ENCODE measurements at regions not wholly inside any gene's neighbourhood (a gene's known extent, or its start where the extent isn't known, plus 50 kb on each side); places are given as distances from the start of the nearest gene placed in this dataset.

DNA sequence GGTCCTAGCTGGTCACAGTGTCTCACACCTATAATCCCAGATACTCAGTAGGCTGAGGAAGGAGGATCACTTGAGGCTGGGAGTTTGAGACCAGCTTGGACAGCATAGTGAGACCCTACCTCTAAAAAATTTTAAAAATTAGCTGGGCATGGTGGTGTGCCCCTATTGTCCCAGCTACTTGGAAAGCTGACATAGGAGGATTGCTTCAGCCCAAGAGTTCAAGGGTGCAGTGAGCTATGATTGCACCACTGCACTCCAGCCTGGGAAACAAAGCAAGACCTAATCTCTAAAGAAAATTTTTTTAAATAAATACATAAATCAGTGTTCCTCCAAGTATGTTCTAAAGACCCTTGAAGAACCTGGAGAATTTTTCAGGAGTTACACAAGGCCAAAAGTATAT, 50.6 kb upstream of the GNAO1 start:
- no peak for DNase-seq

DNA sequence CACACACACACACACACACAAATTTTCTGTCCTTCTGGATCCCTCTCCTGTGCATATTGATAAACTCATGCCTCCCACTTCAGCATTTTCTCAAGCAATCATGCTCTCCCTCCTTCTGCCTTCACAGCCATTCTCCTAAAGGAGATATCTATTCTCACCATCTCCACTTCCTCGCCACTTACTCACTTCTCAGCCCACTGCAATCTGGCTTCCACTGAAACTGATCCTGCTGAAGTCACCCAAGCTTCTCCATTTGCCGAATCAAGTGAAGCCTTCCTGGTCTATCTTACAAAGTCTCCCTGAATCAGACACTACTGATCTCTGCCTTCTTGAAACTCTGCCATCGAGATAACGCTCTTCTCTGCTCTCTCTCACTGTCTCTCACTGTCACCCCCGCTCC, 54.0 kb upstream of the GNAO1 start:
- no peak for DNase-seq

DNA sequence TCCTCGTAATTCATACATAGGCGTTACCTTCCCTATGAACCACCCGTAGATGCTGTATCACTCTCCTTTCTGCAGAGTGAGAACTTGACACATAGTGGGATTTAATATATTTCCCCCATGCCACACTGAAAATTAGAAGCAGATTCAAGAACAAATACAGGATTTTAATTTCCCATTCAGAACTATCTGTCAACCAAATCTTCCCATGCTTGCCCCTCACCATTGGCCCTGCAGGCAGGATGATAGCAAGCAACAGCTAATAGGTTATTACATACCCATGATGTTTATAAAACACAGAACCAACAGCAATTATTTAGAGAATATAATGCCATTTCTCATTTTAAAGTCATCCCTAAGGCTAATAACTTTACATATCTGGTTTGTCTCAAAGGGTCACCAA, 55.0 kb upstream of the GNAO1 start:
- no peak for DNase-seq

DNA sequence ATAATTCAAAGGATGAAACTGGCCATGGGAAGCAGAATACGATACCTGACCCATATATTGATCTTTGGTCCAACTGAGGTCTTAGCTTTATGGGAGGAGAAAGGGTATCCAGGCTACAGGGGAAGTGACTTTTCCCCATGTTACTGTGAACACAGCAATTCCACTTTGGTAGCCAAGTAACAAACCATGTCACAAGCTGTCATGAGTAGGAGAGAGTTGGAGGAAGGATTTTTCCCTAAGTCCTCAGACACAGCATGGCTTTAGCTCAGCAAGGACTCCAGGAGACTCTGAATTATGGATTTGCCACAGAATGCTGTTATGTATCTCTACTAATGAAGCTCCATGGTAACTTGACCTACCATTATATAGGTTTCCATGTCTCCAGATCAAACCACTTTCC, 56.5 kb upstream of the GNAO1 start:
- DNase-seq = no peak

DNA sequence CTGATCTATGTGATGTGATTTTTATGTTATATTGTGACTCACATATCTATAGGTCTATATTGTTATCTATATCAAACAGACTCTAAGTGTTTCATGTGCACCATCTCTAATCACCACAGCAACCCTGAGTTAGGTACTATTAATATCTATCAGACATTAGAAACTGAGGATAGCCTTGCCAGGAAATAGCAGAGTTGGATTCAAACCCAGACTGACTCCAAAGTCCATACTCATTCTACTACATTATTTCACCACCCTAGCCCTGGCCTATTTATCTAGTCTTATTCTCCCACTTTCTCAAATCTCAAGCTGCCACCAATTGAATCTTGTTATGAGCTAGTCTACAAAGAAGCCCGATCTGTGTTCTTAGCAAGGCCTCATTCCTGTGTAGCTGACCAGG, 65.4 kb upstream of the GNAO1 start:
- DNase-seq = no peak

DNA sequence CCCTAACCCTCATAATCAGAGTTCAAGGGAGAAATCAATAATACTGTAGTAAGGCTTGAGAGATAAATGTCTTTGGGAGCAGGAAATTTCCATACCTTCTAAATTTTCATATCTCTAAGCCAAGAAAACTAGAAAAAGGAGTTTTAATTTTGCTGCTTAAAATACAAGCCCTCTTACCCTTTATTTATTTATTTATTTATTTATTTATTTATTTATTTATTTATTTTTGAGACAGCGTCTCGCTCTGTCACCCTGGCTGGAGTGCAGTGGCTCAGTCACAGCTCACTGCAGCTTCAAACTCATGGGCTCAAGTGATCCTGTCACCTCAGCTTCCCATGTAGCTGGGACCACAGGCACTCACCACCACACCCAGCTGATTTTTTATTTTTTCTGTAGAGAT, 69.0 kb upstream of the GNAO1 start:
- DNase-seq = no peak

DNA sequence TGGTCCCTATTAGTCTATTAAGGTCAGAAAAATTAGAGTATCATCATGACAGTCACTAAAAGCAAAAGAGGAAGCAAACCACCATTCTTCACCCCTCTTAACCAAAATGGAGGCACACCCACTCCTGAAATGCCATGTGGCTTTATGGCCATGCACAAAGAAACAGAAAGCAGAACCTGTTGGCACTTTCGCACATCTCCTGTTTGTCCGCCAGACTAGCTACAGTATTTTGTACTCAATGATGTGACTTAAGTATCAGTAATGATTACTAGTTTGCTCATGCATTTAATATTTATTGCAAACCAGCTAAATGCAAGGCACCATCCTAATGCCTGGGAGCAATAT, 70.2 kb upstream of the GNAO1 start:
- peak; percentile 13 for DNase-seq

DNA sequence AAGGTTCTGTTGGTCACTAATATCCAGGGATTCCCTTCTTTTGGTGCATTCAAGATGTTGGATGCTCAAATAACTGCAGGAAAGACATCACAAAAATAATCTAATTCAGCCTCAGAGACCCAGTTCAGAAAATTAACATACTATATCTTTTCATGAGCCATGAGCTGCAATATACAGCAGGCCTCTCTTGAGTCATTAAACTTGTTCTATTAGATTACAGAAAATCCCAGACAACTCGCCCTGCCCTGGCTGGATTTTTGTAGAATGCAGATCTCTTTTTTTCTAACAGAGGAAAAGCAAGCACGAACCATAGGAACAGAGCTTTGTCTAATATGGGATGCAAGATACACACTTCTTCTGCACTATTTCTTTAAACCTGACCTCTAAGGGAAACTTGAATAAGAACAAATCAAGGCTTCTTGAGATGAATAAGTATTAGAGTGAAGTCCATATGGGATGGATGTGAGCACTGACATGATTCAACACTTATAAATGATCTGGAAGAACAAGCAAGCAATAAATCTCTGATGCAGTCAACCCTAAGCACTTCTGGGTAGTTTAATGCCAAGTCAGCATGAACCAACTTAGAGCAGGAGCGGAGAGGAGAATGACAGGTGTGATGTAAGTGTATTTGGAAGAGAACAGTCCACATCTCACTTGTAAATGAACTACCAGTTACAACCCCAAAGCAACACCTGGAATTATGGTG, 70.7 kb upstream of the GNAO1 start:
- no peak for DNase-seq

DNA sequence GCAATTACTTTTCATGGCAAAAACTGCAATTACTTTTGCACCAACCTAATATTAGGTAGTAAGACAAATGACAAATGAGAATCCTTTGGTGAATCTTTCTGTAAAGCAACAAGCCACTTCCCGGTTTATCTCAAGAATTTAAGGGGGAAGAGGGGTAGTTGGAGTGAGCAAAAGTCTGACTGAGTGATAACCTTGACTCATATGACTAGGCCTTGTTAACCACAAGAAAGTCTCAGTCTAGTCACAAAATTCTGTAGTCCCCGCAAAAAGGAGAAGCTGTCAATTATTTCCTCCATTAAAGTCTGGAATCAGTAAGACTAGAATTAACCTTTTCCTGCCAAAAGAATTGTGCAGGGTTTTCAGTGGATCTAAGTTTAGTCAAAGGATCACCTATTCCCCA, 72.2 kb upstream of the GNAO1 start:
- peak; percentile 59 for DNase-seq

DNA sequence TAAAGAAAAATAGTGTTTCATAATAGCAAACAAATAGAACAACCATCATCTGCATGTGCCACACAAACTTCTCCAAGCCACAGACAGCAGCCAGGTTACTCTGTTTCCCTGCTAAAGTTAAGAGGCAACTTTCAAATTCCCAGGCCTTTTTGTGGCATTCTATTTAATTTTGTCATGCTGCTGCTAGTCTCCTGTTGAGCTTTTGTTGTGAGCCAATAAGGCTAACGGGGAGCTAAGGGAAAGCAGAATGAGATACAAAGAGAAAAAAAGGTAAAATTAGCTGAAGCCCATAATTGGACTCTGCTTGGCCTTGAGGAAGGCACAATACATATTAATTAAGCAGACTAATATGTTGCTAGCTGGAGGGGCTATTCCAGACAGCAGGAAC, 74.7 kb upstream of the GNAO1 start:
- DNase-seq = no peak

DNA sequence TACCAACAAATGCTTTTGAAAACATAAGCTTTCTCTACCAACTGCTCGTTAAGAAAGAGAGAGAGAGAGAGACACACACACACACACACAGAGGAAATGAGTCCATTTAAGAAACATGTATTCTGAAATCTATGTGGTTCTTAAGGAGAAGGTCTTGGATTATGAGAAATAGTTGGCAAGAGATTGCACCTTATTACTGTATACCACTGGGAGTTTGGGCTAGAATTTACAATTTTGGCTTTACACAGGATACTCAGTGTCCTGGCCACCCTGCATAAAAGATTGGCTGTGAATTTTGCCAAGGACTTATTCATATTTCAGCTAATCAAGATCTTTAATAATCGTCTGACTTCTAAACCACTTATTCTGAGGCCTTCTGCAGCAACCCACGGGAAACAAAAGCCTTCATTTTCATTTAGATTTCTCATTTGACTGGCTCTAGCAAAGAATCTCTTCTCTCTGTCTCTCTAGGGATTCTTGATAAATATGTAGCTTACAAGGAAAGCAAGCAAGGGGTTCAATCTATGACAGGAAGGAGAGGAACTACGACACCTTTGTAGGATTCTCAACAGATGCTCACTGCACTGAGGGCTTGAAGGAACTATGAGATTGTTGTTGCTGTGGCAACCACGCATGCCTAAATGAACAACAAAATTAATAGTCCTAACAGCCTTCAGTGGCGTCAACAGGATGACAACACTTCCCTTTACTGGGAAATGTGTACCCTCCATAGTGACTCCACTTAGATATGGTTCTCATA, 75.3 kb upstream of the GNAO1 start:
- DNase-seq = peak; percentile 17

DNA sequence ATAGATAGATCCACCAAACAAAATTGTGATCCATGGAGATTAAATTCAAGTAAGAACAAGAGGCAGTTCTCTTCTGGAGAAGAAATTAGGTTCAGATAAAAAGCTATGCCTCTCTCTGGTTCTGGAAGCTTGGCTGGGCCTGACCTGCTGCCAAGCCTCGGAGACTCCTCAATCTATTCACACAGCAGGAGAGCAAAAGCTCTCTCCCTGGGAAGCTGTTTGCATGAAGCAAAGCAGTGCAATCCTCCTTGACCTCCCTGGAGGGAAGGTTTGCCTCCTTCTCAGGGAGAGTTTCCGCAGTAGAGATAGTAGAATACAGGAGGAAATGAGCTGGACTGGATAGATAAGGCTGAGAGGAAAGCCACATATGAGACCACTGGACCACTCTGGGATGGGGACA, 78.1 kb upstream of the GNAO1 start:
- peak; percentile 31 for DNase-seq

DNA sequence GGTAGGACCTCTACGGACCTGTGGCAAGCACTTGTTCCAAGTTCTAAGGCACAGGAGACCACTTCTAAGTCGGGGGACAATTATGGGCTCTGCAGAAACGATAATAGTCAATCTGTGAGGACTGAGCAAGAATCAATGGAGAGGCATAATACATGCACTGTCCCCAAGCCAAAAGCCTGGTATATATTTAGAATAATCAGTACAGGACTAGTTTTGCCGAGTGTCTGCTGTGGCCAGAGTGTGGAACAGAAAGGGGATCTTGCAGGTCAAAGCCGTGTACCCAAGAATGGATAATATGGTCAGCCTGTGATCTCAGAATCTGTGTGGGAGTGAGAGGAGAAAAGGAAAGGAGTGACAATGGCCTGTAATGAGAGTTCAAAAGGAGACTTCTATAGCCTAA, 80.2 kb upstream of the GNAO1 start:
- DNase-seq = no peak

DNA sequence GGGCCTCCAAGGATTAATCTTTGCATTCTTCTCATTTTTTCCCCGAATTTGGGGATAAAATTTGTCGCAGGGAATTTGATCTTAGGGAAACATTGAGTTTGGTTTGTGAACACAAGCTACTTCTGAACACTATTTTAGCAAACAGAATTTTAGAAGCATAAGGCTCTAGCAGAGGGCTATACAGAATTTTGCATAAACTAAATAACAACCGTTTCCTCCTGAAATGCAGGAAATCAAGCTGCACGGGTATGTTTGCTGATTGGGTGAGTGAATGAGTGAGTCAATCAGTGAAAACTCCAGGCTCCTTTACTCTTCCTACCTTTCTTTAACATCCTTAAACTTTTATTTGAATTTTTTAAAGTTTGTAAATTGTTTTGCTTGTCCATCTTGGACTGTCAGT, 81.3 kb upstream of the GNAO1 start:
- DNase-seq = no peak

DNA sequence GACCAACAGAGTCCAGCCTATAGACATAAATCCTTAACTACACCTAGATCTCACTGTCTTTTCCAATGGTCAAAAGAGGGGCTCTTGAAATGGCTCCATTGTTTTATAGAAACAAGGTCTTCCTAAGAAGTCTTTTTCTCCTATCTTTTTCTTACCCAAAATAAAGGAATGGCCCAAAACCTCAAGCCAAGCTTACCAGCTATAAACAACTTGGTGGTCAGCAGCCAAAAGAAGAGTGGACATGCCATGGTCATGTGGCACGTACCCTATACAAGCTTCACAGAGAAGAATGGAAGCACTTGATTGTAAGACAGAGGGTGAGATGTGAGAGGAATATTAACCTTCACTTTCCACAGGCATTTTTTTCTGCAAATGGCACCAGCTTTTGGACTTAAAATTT, 82.1 kb upstream of the GNAO1 start:
- no peak for DNase-seq

DNA sequence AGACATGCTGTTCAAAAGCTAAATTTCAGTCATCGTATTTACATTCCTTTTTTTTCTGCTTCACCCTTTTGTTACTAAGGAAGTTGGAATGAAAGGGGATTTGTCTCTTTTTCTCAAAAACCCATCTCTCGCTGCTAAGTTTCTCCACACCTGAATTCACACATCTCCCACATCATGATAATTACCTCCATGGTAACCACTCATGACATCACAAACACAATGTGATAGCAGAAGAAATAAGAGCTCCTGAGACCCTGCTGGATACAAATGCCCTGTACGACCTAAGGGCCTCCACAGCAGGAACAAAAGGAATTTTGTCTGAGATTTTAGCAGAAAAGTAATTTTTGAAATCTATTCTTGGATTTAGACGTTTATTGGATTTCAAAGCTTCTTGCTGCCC, 82.6 kb upstream of the GNAO1 start:
- DNase-seq = no peak

DNA sequence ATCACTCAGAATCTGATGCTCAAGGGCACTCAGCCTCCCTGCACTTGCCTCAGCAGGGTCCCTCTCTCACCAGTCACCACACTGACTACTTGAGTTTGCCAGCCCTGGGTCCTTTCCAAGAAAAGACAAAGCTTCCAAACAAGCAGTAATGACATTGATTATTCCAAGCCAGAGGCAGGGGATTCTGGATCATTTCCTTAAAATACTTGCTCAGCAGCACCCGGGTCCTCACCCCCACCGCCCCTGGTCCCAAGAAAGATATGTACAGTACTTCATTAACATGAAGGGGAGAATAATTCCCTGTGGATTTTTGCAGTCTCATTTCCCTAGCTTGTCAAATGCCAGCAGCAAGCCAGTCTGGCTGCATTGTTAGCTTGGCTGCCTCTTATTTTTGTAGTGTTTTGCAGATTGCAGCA, 83.2 kb upstream of the GNAO1 start:
- DNase-seq = no peak

DNA sequence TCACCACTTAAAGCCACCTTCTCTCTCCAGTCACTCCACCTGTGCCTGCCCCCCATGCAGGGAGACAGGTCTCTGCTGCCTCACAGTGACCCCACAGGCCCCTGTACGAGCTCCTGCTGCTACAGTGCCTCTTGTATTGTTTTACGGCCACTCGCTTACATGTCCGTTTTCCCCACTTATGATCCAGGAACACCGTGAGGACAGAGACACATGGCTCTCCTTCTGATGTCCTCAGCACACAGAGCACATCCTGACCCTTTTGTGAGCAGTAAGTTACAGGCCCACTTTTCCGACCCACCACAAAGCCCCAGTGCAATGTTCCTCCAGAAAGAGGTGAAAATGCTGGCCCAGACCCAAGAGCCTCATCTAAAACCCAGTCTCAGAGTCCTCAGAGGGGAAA, 84.8 kb upstream of the GNAO1 start:
- DNase-seq = no peak

DNA sequence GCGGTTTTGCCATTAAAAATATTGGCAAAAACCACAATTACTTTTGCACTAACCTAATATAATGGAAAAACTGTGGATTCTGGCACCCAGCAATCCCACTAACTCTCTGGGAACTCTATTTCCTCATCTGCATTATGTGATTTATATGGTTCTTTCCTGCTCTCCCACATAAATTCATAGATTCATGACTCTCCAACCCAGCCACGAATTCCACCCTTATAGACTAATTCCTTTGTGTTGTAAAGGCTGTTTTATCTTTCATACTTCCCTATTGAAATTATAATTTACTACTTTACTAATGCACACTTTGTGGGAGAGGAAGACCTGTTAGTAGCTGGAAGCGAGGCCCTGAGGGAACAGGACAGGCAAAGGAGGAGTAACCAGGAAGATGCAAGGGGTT, 88.4 kb upstream of the GNAO1 start:
- no peak for DNase-seq

DNA sequence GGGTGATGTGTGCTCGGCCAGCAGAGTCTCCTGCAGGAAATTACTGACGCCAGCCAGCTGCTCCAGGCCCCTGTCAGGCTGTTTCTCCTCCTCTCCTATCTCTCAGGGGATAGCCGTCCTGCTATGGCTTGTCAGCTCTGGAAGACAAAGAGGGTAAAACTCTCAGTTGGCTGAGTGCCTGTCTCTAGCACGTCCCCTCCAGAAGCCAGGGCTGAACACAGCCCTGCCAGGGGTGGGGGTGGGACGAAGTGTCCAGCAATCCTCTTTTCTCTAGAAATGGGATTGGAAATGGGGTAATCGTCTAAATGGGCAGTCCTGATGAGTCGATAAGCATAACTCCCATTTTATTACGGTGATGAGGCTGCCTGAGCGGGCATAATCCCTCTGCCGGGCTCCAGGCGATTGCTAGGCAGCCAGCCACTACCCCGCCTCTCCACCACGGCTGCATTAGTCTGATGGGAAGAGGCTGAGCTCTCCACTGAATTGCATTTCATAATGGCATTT, 89.1 kb upstream of the GNAO1 start:
- no peak for DNase-seq

DNA sequence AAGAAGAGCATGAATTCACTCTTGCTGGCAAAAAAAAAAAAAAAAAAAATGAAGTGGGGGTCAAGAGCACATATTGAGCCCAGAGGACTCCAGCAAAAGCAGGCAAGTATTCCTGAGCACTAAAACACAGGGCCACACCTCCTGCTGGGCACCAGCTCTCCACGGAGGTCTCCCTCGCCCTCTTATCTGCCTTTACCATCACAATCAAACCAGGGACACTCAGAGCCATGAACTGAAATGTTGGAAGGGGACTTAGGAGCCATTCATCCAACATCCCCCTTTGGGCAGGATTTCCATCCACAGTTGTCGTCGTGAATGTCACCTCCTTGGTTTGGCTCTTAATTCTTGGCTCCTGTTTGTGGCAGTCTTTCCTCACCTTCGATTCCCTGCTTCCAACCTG, 89.8 kb upstream of the GNAO1 start:
- DNase-seq = no peak

DNA sequence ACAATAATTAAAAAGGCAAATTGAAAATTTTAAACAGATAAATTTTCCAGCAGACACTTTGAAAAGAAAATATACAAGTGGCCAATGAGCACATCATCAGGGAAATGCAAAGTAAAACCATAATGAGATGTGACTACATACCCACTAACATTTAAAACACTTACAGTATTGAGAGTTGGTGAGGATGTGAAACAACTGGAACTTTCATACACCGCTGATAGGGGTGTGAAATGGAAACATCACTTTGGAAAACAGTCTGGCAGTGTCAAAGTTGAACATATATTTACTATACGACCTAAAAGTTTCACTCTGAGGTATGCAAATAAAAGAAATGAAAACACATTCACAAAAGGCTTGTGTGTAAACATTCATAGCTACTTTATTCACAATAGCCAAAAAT, 94.0 kb upstream of the GNAO1 start:
- no peak for DNase-seq

DNA sequence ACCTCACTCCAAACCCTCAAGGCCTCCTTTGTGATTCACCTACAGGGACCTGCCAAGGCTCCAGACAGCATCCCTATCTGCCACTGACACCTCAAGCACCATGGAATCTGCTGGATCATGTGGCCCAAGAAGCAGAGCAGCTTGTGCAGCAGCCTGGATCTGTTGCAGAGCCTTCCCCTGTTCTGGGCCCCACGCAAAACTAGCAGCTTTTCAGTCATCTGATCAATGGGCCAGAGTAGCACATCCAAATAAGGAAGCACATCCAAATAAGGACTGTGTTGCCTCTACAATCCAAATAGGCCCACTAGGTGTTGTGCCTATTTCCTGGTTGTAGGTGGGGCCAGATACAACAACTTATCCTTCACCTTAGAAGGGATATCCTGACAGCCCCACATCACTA, 97.1 kb upstream of the GNAO1 start:
- DNase-seq = no peak

DNA sequence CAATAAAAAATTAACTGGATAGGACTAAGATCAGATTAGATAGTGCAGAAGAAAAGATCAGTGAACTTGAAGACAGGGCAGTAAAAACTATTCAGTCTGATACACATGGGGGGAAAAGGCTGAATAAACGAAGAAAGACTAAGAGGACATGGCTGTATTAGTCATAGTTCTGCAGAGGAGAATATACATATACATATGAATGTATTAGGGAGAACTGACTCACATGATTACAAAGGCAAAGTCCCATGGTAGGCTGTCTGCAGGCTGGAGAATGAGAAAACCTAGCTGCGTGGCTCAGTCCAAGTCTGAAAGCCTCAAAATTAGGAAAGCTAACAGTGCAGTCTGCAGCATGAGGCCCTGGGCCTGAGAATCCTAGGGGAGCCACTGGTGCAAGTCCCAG, 98.2 kb upstream of the GNAO1 start:
- DNase-seq = no peak

DNA sequence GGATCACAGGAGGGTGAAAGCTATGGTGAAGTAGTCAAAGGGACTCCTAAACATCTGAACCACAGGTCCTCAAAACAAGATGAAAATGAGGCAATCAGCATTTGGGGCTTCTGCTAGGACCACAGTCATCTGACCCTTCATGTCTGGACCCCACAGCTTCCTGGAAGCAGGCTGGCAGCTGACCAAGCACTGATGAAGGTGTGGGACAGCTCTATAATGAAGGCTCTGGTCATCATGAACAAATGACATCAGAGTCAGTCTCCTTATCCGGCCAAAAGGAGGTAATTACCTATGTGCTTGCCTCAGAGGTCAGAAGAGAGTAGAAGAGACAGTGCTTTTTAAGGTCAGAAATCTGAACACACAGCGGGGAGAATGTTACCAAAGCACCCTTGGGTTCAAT, 101.2 kb upstream of the GNAO1 start:
- DNase-seq = no peak
